Ovary (tissue), 7 donors: ENCODE measurements at regions not wholly inside any gene's neighbourhood (a gene's known extent, or its start where the extent isn't known, plus 50 kb on each side); places are given as distances from the start of the nearest gene placed in this dataset.

Experiments
- DNase-seq, 5 donors: peaks; one replicate each; pipeline ENCODE4 v3.0.0-alpha.2; 2019 to 2020
- H3K27ac ChIP-seq, 2 donors: fragments of 200-600 bp; one replicate each; pipeline versions ENCODE4 v1.5.1 to v1.8.0; 2019 to 2022
- H3K27me3 ChIP-seq: fragments of 200-600 bp; one replicate; pipeline ENCODE4 v1.8.0; 2022
- H3K36me3 ChIP-seq: fragments of 200-600 bp; sonication (generic); one replicate; pipeline ENCODE4 v1.5.1; 2019
- H3K4me1 ChIP-seq: one replicate; pipeline ENCODE4 v1.8.1; 2013; ENCODE audit warnings: mild to moderate bottlenecking, moderate library complexity; ENCODE audit not compliant: insufficient read depth
- H3K4me3 ChIP-seq: fragments of 200-600 bp; sonication (generic); one replicate; pipeline ENCODE4 v1.5.1; 2017
- H3K9me3 ChIP-seq, 2 donors: fragments of 200-600 bp in 1 of 2; sonication (generic) in 1 of 2; one replicate each; pipeline versions ENCODE4 v1.5.1 to v1.8.1; 2013 to 2019; ENCODE audit warnings: mild to moderate bottlenecking in 1 of 2, moderate library complexity in 1 of 2
- EP300 ChIP-seq: sonication (generic); formaldehyde crosslinking; IDR thresholded peaks from one replicate; pipeline ENCODE4 v1.6.1; 2017; ENCODE audit warnings: antibody characterized with exemption
- POLR2A ChIP-seq: fragments of 450-650 bp; IDR thresholded peaks from one replicate; pipeline ENCODE4 v1.6.1; 2017; ENCODE audit warnings: antibody characterized with exemption, mild to moderate bottlenecking, moderate library complexity
- WGBS, 3 donors: extraction: QIAGEN DNeasy Blood & Tissue Kit in 1 of 3; methylation state at CpG; one replicate each; pipeline versions ENCODE4 v1.1.5 to v1.1.7; 2013 to 2017; 5-methylcytosine and 5-hydroxymethylcytosine counted together
- intact Hi-C, 4 donors: fragments of 100-400 bp; cut with DNase I; formaldehyde crosslinking; loops; one replicate each; pipeline versions ENCODE4 v1.11.0 to v1.15.1; 2022 to 2023
- TF ChIP-seq, protein P1 (sequence below), 3 donors: fragments of 450-650 bp in 2 of 3; fragments of 200-600 bp in 1 of 3; IDR thresholded peaks; one replicate each; pipeline versions ENCODE4 v1.5.1 to v1.8.0; 2016 to 2022; ENCODE audit warnings: antibody characterized with exemption in 3 of 3, mild to moderate bottlenecking in 1 of 3
- donor health status: DM: no; HTN: no; CAD: no; lungs with moderate emphysema.
- donor health status: DM: no; HTN: no; CAD: no.
- donor health status: Bipolar disorder and iron deficiency.
- donor health status: DM: no; HTN: no; CAD: no.
- donor health status: DM: yes; HTN: yes; CAD: no.

- no peaks in the 10 kb centered on the region for H3K4me1 ChIP-seq
- no peak overlapping the region for H3K27ac ChIP-seq
- H3K27me3 ChIP-seq: no peaks in the 10 kb centered on the region
- intact Hi-C loops: no loop called here
- no peak overlapping the region for H3K4me3 ChIP-seq
- WGBS, 3 donors: 60 to 87% (median 61%) methylated on average over 3 of the region's 3 CpGs
- H3K9me3 ChIP-seq: no peaks in the 10 kb centered on the region
- no peak for DNase-seq
- no peak for TF ChIP-seq POLR2A
- no peaks in the 10 kb centered on the region for H3K36me3 ChIP-seq
Observed at GRCh38 chr2:212914392-212914791, 237.0 kb downstream of the IKZF2 start.

GRCh38 chr2:212913640-212914306 lies 237.6 kb downstream of the IKZF2 start:
- Histone ChIP-seq H3K4me1 (no peaks in the 10 kb centered on the region), H3K27me3 (no peaks in the 10 kb centered on the region), H3K9me3 (no peaks in the 10 kb centered on the region), H3K4me3 (no peak overlapping the region), H3K27ac (no peak overlapping the region), H3K36me3 (no peaks in the 10 kb centered on the region)
- intact Hi-C loops: no loop called here
- 31 to 44% (median 36%) methylated on average over 6 of the region's 6 CpGs for WGBS, 3 donors
- no peak for DNase-seq
- TF ChIP-seq, protein P1, sequence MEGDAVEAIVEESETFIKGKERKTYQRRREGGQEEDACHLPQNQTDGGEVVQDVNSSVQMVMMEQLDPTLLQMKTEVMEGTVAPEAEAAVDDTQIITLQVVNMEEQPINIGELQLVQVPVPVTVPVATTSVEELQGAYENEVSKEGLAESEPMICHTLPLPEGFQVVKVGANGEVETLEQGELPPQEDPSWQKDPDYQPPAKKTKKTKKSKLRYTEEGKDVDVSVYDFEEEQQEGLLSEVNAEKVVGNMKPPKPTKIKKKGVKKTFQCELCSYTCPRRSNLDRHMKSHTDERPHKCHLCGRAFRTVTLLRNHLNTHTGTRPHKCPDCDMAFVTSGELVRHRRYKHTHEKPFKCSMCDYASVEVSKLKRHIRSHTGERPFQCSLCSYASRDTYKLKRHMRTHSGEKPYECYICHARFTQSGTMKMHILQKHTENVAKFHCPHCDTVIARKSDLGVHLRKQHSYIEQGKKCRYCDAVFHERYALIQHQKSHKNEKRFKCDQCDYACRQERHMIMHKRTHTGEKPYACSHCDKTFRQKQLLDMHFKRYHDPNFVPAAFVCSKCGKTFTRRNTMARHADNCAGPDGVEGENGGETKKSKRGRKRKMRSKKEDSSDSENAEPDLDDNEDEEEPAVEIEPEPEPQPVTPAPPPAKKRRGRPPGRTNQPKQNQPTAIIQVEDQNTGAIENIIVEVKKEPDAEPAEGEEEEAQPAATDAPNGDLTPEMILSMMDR (IDR thresholded peaks at IDR 0.05): no peak
- TF ChIP-seq EP300 (no peak), POLR2A (no peak)

GRCh38 chr2:212912445-212913103 lies 238.8 kb downstream of the IKZF2 start:
- Histone ChIP-seq H3K4me3 (no peak overlapping the region), H3K36me3 (no peaks in the 10 kb centered on the region), H3K27ac (no peak overlapping the region), H3K4me1 (no peaks in the 10 kb centered on the region), H3K27me3 (no peaks in the 10 kb centered on the region), H3K9me3 (no peaks in the 10 kb centered on the region)
- TF ChIP-seq EP300 (no peak), POLR2A (no peak)
- TF ChIP-seq, protein P1 (IDR thresholded peaks at IDR 0.05): no peak
- 73 to 77% (median 73%) methylated on average over 7 of the region's 7 CpGs for WGBS, 3 donors
- intact Hi-C loops: no loop called here
- DNase-seq: no peak

GRCh38 chr2:212911011-212911410 lies 240.4 kb downstream of the IKZF2 start:
- Histone ChIP-seq H3K27ac (no peak overlapping the region), H3K4me1 (no peaks in the 10 kb centered on the region), H3K9me3 (no peaks in the 10 kb centered on the region), H3K4me3 (no peak overlapping the region), H3K36me3 (no peaks in the 10 kb centered on the region), H3K27me3 (no peaks in the 10 kb centered on the region)
- no peak for DNase-seq
- WGBS, 3 donors: 73 to 77% (median 77%) methylated on average over 4 of the region's 4 CpGs
- TF ChIP-seq POLR2A (no peak), EP300 (no peak)
- TF ChIP-seq, protein P1 (IDR thresholded peaks at IDR 0.05): no peak
- intact Hi-C loops: no loop called here
